HFFc6 (cell line): ENCODE measurements at regions not wholly inside any gene's neighbourhood (a gene's known extent, or its start where the extent isn't known, plus 50 kb on each side); places are given as distances from the start of the nearest gene placed in this dataset.

Experiments
- DNase-seq: peaks from one replicate; pipeline ENCODE4 v3.0.0-alpha.2; 2018
- H3K27ac Mint-ChIP-seq: 2 replicates; pipeline ENCODE4 v1.8.0; 2020; ENCODE audit warnings: mild to moderate bottlenecking, mixed read lengths
- H3K27me3 Mint-ChIP-seq: 2 replicates; pipeline ENCODE4 v1.8.0; 2021; ENCODE audit warnings: mild to moderate bottlenecking, moderate library complexity, mixed read lengths; ENCODE audit not compliant: insufficient read depth
- H3K36me3 Mint-ChIP-seq: 2 replicates; pipeline ENCODE4 v1.8.0; 2021; ENCODE audit warnings: low read depth, mixed read lengths
- H3K4me1 Mint-ChIP-seq: 2 replicates; pipeline ENCODE4 v1.8.0; 2020; ENCODE audit warnings: low read depth, mixed read lengths
- H3K4me3 Mint-ChIP-seq: 2 replicates; pipeline ENCODE4 v1.8.0; 2020; ENCODE audit warnings: mild to moderate bottlenecking, moderate library complexity, mixed read lengths
- H3K9me3 Mint-ChIP-seq: 2 replicates; pipeline ENCODE4 v1.8.0; 2020; ENCODE audit warnings: mild to moderate bottlenecking, mixed read lengths
- CTCF ChIP-seq: fragments of 200-600 bp; sonication (generic); IDR thresholded peaks from 2 replicates; pipeline ENCODE4 v1.5.0; 2021; ENCODE audit warnings: antibody characterized with exemption, mild to moderate bottlenecking

GRCh38 chr9:84054341-84055010, 73.9 kb downstream of the RMI1 start:
- H3K27ac Mint-ChIP-seq, result no peak overlapping the region
- peaks cover 5% of the 10 kb centered on the region for H3K27me3 Mint-ChIP-seq
- no peaks in the 10 kb centered on the region for H3K36me3 Mint-ChIP-seq
- DNase-seq, result no peak
- TF ChIP-seq CTCF, result no peak
- no peak overlapping the region for H3K4me3 Mint-ChIP-seq
- no peaks in the 10 kb centered on the region for H3K4me1 Mint-ChIP-seq
- no peaks in the 10 kb centered on the region for H3K9me3 Mint-ChIP-seq

- peaks cover 5% of the 10 kb centered on the region for H3K27me3 Mint-ChIP-seq
- no peaks in the 10 kb centered on the region for H3K36me3 Mint-ChIP-seq
- TF ChIP-seq CTCF, result no peak
- no peak overlapping the region for H3K27ac Mint-ChIP-seq
- H3K9me3 Mint-ChIP-seq, result no peaks in the 10 kb centered on the region
- no peak overlapping the region for H3K4me3 Mint-ChIP-seq
- no peaks in the 10 kb centered on the region for H3K4me1 Mint-ChIP-seq
- DNase-seq, result no peak
These were observed 77.1 kb downstream of the RMI1 start for GRCh38 chr9:84057662-84058061.

- Mint-ChIP-seq H3K4me3 (no peak overlapping the region), H3K36me3 (no peaks in the 10 kb centered on the region), H3K27ac (no peak overlapping the region), H3K27me3 (no peaks in the 10 kb centered on the region; the same call in 1 of the 2 replicates), H3K4me1 (no peaks in the 10 kb centered on the region), H3K9me3 (no peaks in the 10 kb centered on the region)
- no peak for TF ChIP-seq CTCF
- DNase-seq, result no peak
These were observed 79.3 kb downstream of the RMI1 start for GRCh38 chr9:84059936-84060335.

GRCh38 chr9:84061613-84062193, 81.1 kb downstream of the RMI1 start:
- H3K4me1 Mint-ChIP-seq, result no peaks in the 10 kb centered on the region
- no peak overlapping the region for H3K4me3 Mint-ChIP-seq
- DNase-seq, result no peak
- TF ChIP-seq CTCF, result no peak
- H3K36me3 Mint-ChIP-seq, result no peaks in the 10 kb centered on the region
- no peaks in the 10 kb centered on the region for H3K9me3 Mint-ChIP-seq
- no peak overlapping the region for H3K27ac Mint-ChIP-seq
- H3K27me3 Mint-ChIP-seq, result peaks cover 2% of the 10 kb centered on the region

GRCh38 chr9:84062538-84062937, 81.9 kb downstream of the RMI1 start:
- Mint-ChIP-seq H3K36me3 (no peaks in the 10 kb centered on the region), H3K27me3 (peaks cover 4% of the 10 kb centered on the region), H3K4me3 (no peak overlapping the region), H3K4me1 (no peaks in the 10 kb centered on the region), H3K27ac (no peak overlapping the region), H3K9me3 (no peaks in the 10 kb centered on the region)
- DNase-seq, result no peak
- no peak for TF ChIP-seq CTCF
